Mesenchymal stem cell (in vitro differentiated cells and primary cell): ENCODE measurements at regions not wholly inside any gene's neighbourhood (a gene's known extent, or its start where the extent isn't known, plus 50 kb on each side); places are given as distances from the start of the nearest gene placed in this dataset.
"Not testable (repeated sequence)": the region's sequence is repeated elsewhere in the genome, so short reads cannot be mapped to it uniquely, and the experiment has no call there.

ENCODE experiments used
- DNase-seq: peaks from one replicate; pipeline ENCODE4 v3.0.0-alpha.2; 2013
- H2AFZ ChIP-seq: one replicate; pipeline ENCODE4 v1.6.1; 2013; ENCODE audit warnings: low read depth, mild to moderate bottlenecking, control low read depth, inconsistent platforms, low read length, moderate library complexity
- H2AK5ac ChIP-seq: 2 replicates; pipeline ENCODE4 v1.6.1; 2013; ENCODE audit warnings: low read length, moderate library complexity, mild to moderate bottlenecking, inconsistent platforms; ENCODE audit not compliant: severe bottlenecking
- H2BK120ac ChIP-seq: one replicate; pipeline ENCODE4 v1.6.1; 2013; ENCODE audit warnings: low read depth, mild to moderate bottlenecking, inconsistent platforms, low read length, moderate library complexity
- H2BK12ac ChIP-seq, 2 experiments: one replicate each; pipeline ENCODE4 v1.6.1; 2013; ENCODE audit warnings: inconsistent platforms in 2 of 2, low read length in 2 of 2, mild to moderate bottlenecking in 2 of 2, moderate library complexity in 2 of 2, control low read depth in 1 of 2
- H2BK15ac ChIP-seq: one replicate; pipeline ENCODE4 v1.6.1; 2013; ENCODE audit warnings: mild to moderate bottlenecking, low read depth, inconsistent platforms; ENCODE audit not compliant: poor library complexity, severe bottlenecking
- H2BK5ac ChIP-seq: 2 replicates; pipeline ENCODE4 v1.6.1; 2013; ENCODE audit warnings: low read depth, mild to moderate bottlenecking, low read length, control low read depth, inconsistent platforms; ENCODE audit not compliant: poor library complexity, severe bottlenecking
- H3K14ac ChIP-seq, 2 experiments: one replicate each; pipeline ENCODE4 v1.6.1; 2013; ENCODE audit warnings: inconsistent platforms in 2 of 2, low read length in 2 of 2, control low read depth in 1 of 2, mild to moderate bottlenecking in 1 of 2, moderate library complexity in 1 of 2
- H3K18ac ChIP-seq, 2 experiments: one replicate each; pipeline ENCODE4 v1.6.1; 2013; ENCODE audit warnings: inconsistent platforms in 2 of 2, low read length in 2 of 2, control low read depth in 1 of 2, low read depth in 1 of 2, mild to moderate bottlenecking in 1 of 2
- H3K23ac ChIP-seq, 2 experiments: one replicate each; pipeline ENCODE4 v1.6.1; 2013; ENCODE audit warnings: inconsistent platforms in 2 of 2, low read length in 2 of 2, mild to moderate bottlenecking in 2 of 2, moderate library complexity in 2 of 2, control low read depth in 1 of 2
- H3K27ac ChIP-seq: 2 replicates; pipeline ENCODE4 v1.5.1; 2013; ENCODE audit warnings: mild to moderate bottlenecking, moderate library complexity, low read length, control low read depth, inconsistent platforms; ENCODE audit not compliant: poor library complexity, severe bottlenecking
- H3K27me3 ChIP-seq, 2 experiments: 2 replicates each; pipeline versions ENCODE4 v1.6.1 to v1.7.0; 2013; ENCODE audit warnings: low read length in 2 of 2, mild to moderate bottlenecking in 2 of 2, moderate library complexity in 2 of 2, control low read depth in 1 of 2, inconsistent platforms in 1 of 2; ENCODE audit not compliant: control insufficient read depth in 1 of 2, insufficient read depth in 1 of 2
- H3K36me3 ChIP-seq, 2 experiments: 2 replicates each; pipeline versions ENCODE4 v1.6.1 to v1.7.0; 2013; ENCODE audit warnings: low read length in 2 of 2, control low read depth in 1 of 2, inconsistent platforms in 1 of 2, low read depth in 1 of 2, mild to moderate bottlenecking in 1 of 2; ENCODE audit not compliant: insufficient read depth in 2 of 2, control insufficient read depth in 1 of 2
- H3K4ac ChIP-seq, 2 experiments: one replicate each; pipeline ENCODE4 v1.6.1; 2013; ENCODE audit warnings: inconsistent platforms in 2 of 2, low read length in 2 of 2, mild to moderate bottlenecking in 2 of 2, moderate library complexity in 2 of 2, control low read depth in 1 of 2, low read depth in 1 of 2
- H3K4me1 ChIP-seq: 2 replicates; pipeline ENCODE4 v1.6.1; 2013; ENCODE audit warnings: low read depth, low read length, control low read depth; ENCODE audit not compliant: control insufficient read depth, insufficient read depth
- H3K4me2 ChIP-seq: 2 replicates; pipeline ENCODE4 v1.6.1; 2013; ENCODE audit warnings: low read length, mild to moderate bottlenecking, inconsistent platforms; ENCODE audit not compliant: poor library complexity, severe bottlenecking
- H3K4me3 ChIP-seq, 2 experiments: 2 replicates each; pipeline versions ENCODE4 v1.5.1 to v1.7.0; 2013; ENCODE audit warnings: low read length in 2 of 2, mild to moderate bottlenecking in 2 of 2, control low read depth in 1 of 2, low read depth in 1 of 2; ENCODE audit not compliant: insufficient read depth in 1 of 2
- H3K79me1 ChIP-seq: replicated peaks from 2 replicates; pipeline ENCODE4 v1.6.1; 2013; ENCODE audit warnings: mild to moderate bottlenecking, control low read depth, low read length, inconsistent platforms; ENCODE audit not compliant: poor library complexity, severe bottlenecking
- H3K9ac ChIP-seq: 2 replicates; pipeline ENCODE4 v1.7.0; 2013; ENCODE audit warnings: mild to moderate bottlenecking, low read length, moderate library complexity
- H3K9me3 ChIP-seq: 2 replicates; pipeline ENCODE4 v1.7.0; 2013; ENCODE audit warnings: mild to moderate bottlenecking, low read length; ENCODE audit not compliant: control insufficient read depth
- H4K8ac ChIP-seq: one replicate; pipeline ENCODE4 v1.6.1; 2013; ENCODE audit warnings: inconsistent platforms, mild to moderate bottlenecking, low read length, moderate library complexity
- H4K91ac ChIP-seq: one replicate; pipeline ENCODE4 v1.6.1; 2013; ENCODE audit warnings: mild to moderate bottlenecking, low read length, inconsistent platforms
- WGBS: methylation state at CpG from one replicate; pipeline ENCODE4 v1.1.7; 2013; ENCODE audit warnings: mixed read lengths; 5-methylcytosine and 5-hydroxymethylcytosine counted together

GRCh38 chr4:12911750-12912358, 572.3 kb downstream of the RAB28 start:
- Histone ChIP-seq H3K4me3 (no peak overlapping the region), H4K8ac (no peak overlapping the region), H2AK5ac (no peak overlapping the region), H4K91ac (no peak overlapping the region), H3K4me2 (no peak overlapping the region), H3K9me3 (peaks cover 12% of the 10 kb centered on the region), H3K36me3 (no peaks in the 10 kb centered on the region), H2BK5ac (no peak overlapping the region), H2AFZ (no peak overlapping the region), H3K14ac (no peak overlapping the region), H3K23ac (no peak overlapping the region), H3K18ac (no peak overlapping the region), H3K4ac (no peak overlapping the region), H3K27ac (no peak overlapping the region), H3K27me3 (no peaks in the 10 kb centered on the region), H2BK15ac (no peak overlapping the region), H2BK120ac (no peak overlapping the region), H2BK12ac (no peak overlapping the region), H3K4me1 (no peaks in the 10 kb centered on the region), H3K79me1 (no peaks in the 10 kb centered on the region), H3K9ac (no peak overlapping the region)
- no peak for DNase-seq
- WGBS = 83% methylated on average over 1 of the region's 1 CpG

- not testable (repeated sequence) for H3K36me3 ChIP-seq, H2BK5ac ChIP-seq, H2BK12ac ChIP-seq, H4K8ac ChIP-seq, H3K4me2 ChIP-seq, H2AK5ac ChIP-seq, H3K18ac ChIP-seq, H3K27ac ChIP-seq, H3K9ac ChIP-seq, H2AFZ ChIP-seq, H3K79me1 ChIP-seq, DNase-seq, H3K4me3 ChIP-seq, H3K9me3 ChIP-seq, H3K27me3 ChIP-seq, H3K4ac ChIP-seq, H4K91ac ChIP-seq, H3K23ac ChIP-seq, H3K4me1 ChIP-seq, H3K14ac ChIP-seq, H2BK120ac ChIP-seq, H2BK15ac ChIP-seq
- WGBS = 92% methylated on average over 11 of the region's 15 CpGs
Observed at GRCh38 chr4:12903640-12904039, 580.5 kb downstream of the RAB28 start.

- Histone ChIP-seq H3K27me3 (no peaks in the 10 kb centered on the region), H4K8ac (no peak overlapping the region), H2AFZ (no peak overlapping the region), H4K91ac (no peak overlapping the region), H3K27ac (no peak overlapping the region), H3K23ac (no peak overlapping the region), H3K4ac (no peak overlapping the region), H3K4me3 (no peak overlapping the region), H2BK12ac (no peak overlapping the region), H3K18ac (no peak overlapping the region), H2BK15ac (no peak overlapping the region), H3K79me1 (no peaks in the 10 kb centered on the region), H3K9me3 (no peaks in the 10 kb centered on the region), H2BK120ac (no peak overlapping the region), H3K36me3 (no peaks in the 10 kb centered on the region), H3K4me1 (no peaks in the 10 kb centered on the region), H3K4me2 (no peak overlapping the region), H2AK5ac (no peak overlapping the region), H3K14ac (no peak overlapping the region), H2BK5ac (no peak overlapping the region), H3K9ac (no peak overlapping the region)
- DNase-seq = no peak
- WGBS = 76% methylated on average over 2 of the region's 2 CpGs
Observed at GRCh38 chr4:12902735-12903134, 581.4 kb downstream of the RAB28 start.

GRCh38 chr4:12897954-12898353, 586.2 kb downstream of the RAB28 start:
- Histone ChIP-seq H3K14ac (no peak overlapping the region), H3K4me2 (no peak overlapping the region), H3K27me3 (no peaks in the 10 kb centered on the region), H2BK12ac (no peak overlapping the region), H3K27ac (no peak overlapping the region), H3K36me3 (no peaks in the 10 kb centered on the region), H2AFZ (no peak overlapping the region), H2BK5ac (no peak overlapping the region), H3K79me1 (no peaks in the 10 kb centered on the region), H3K9me3 (no peaks in the 10 kb centered on the region), H4K91ac (no peak overlapping the region), H3K4ac (no peak overlapping the region), H3K23ac (no peak overlapping the region), H3K4me3 (no peak overlapping the region), H4K8ac (no peak overlapping the region), H3K9ac (no peak overlapping the region), H2BK15ac (no peak overlapping the region), H3K18ac (no peak overlapping the region), H2BK120ac (no peak overlapping the region), H3K4me1 (no peaks in the 10 kb centered on the region), H2AK5ac (no peak overlapping the region)
- DNase-seq = no peak
- WGBS = 100% methylated on average over 3 of the region's 4 CpGs
